CD4-positive, alpha-beta T cell treated with Interleukin-17A for 1 hour (primary cell): ENCODE measurements at regions not wholly inside any gene's neighbourhood (a gene's known extent, or its start where the extent isn't known, plus 50 kb on each side); places are given as distances from the start of the nearest gene placed in this dataset.
A peak's percentile ranks its signal among the peaks of the same experiment; 100 is the strongest.

ENCODE experiments used
- DNase-seq: peaks from one replicate; pipeline ENCODE4 v3.0.0-alpha.2; 2020

GRCh38 chr14:65937079-65937959, 524.8 kb downstream of the FUT8 start:
- no peak for DNase-seq

- DNase-seq, result no peak
These were observed 525.4 kb downstream of the FUT8 start for GRCh38 chr14:65937960-65938316.

DNA sequence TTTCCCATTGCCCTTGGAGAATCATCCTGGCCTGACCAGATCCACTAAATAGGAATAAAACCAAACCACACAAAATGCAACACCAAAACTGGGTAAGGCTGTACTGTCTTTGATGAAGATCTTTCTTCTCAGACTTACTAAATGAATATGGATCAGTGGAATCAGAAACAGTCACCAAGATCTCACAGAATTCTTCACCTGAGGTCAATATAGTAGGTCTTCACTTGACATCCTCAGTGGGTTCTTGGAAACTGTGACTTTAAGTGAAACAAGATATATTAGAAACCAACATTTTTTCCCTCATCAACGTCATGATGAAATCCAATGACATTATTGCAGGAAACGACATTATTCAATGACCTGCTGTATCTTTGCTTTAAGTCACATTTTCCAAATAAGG, 526.2 kb downstream of the FUT8 start:
- no peak for DNase-seq

GRCh38 chr14:65939184-65939583, 526.7 kb downstream of the FUT8 start:
- DNase-seq, result no peak

DNA sequence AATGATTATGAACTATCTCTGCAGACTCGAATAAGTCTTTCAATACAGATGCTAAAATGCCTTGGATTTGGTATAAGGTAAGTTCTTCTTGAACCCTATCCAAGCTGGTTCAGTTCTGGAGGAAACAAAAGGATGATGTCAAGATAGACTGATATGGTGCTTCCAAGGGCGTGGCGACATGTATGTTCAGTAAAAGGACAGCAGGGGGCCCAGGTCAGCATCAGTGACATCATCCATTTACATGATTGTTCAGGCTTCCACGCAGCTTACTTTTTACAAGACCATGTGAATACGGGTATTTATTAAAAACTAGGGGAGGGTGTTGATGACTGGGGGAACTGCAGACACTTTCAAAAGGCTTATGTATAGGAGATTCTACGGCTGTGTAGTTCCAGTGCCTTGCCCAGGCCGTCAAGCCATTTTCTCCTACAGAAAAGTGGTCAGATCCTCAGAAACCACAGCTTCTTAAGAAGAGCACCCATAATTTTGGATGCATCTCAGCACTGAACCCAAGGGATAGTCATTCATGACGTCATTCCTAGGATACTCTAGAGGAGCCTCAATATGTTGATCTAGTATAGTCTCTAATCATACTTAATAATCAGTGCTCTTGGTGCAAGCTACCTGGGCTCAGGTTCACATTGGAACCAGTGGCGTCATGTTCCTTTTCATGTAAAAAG, 527.7 kb downstream of the FUT8 start:
- no peak for DNase-seq

GRCh38 chr14:65941091-65941490, 528.6 kb downstream of the FUT8 start:
- DNase-seq, result no peak

DNA sequence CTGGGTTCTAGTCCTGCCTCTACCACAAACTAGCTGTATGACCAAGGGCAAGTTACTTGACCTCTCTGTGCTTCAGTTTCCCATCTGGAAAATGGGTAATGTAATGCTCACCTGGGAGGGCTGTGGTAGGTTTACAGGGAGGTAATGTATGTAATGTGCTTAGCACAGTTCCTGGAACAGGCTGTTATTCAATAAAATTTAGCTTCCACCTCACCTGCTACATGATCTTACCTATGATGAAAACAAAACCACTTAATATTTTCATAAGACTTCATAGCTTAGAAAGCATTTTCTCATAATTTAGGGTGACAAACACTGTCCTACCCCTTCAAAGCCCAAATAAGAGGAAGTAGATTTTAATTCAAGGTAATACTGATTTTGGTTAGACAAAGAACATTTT, 530.6 kb downstream of the FUT8 start:
- DNase-seq, result no peak

DNA sequence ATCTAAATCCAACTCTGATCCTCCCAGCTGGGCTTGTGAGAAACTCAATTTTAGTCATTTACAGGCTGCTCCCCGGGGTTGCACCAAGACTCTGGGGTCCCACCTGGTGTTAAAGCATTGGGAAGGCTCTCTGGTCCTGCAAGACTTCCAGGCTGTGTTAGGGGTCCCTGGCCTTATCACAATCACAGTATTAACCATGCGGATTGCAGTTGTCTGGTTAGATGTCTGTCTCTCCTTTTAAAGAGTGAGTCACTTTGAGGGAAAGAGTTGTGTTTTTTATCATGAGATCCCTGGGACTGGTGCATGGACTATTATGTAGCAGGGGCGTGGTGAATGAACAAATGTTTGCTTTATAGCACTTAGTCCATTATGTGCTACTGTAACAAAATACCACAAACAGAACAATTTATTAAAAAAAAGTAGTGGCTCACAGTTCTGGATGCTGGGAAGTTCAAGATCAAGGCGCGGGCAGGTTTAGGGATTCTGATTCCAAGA, 531.4 kb downstream of the FUT8 start:
- no peak for DNase-seq

GRCh38 chr14:65945327-65945726, 532.8 kb downstream of the FUT8 start:
- no peak for DNase-seq

DNA sequence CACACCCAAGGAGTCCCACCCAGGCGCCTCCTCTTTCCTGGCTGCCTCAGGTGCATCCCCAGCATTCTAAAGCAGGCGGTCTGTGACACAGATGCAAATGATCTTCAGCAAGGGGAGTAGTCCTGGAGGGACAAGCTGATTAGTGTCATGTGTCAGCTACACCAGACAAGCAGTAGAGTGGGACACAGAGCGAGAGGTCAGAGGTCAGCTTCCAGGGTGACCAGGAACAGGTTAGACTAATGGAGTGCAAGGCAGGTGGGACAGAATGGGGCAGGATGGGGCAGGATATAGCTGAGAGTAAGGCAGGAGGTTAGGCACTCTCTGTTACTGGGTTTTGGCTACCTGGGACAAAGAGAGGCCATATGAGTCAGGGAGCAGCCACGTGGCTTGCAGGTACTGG, 534.0 kb downstream of the FUT8 start:
- no peak for DNase-seq

DNA sequence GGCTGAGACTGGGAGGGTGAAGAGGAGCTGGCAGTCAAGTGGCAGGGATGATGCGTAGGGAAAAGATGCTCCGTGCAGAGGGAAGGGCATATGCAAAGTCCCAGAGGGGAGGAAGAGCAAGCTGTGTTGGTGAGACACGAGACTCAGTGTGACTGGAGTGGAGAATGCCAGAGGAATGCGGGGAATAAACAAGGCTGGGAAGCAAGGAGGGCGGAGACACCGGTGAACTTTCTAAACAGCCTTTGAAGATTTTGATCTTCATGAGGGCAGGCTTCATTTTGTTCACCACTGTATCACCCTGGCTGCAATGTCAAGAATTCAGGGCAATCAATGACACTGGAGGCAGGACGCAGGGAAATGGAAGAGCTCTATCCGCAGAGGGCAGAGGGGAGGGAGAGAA, 535.8 kb downstream of the FUT8 start:
- no peak for DNase-seq

GRCh38 chr14:65949711-65950516, 536.3 kb upstream of the CCDC196 start:
- DNase-seq, result no peak

DNA sequence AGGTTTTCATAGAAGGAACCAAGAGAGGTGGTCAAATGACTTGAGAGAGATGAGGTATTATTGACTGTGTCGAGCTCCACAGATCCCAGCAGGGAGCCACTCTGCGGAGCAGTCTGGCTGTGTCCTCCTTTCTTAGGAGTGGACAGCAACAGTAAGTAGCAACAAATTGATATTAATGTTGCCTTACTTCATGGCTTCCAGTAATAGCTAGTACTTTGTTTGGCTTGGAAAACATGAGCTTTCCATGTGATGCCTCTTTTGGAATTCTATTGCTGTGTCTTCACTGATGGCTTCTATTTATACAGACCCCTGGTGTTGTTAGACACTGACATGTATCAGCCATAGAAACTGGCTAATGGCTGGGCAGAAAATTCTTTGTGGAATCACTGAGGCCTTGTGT, 531.2 kb upstream of the CCDC196 start:
- DNase-seq, result no peak

GRCh38 chr14:65957631-65958205, 528.5 kb upstream of the CCDC196 start:
- DNase-seq, result no peak

DNA sequence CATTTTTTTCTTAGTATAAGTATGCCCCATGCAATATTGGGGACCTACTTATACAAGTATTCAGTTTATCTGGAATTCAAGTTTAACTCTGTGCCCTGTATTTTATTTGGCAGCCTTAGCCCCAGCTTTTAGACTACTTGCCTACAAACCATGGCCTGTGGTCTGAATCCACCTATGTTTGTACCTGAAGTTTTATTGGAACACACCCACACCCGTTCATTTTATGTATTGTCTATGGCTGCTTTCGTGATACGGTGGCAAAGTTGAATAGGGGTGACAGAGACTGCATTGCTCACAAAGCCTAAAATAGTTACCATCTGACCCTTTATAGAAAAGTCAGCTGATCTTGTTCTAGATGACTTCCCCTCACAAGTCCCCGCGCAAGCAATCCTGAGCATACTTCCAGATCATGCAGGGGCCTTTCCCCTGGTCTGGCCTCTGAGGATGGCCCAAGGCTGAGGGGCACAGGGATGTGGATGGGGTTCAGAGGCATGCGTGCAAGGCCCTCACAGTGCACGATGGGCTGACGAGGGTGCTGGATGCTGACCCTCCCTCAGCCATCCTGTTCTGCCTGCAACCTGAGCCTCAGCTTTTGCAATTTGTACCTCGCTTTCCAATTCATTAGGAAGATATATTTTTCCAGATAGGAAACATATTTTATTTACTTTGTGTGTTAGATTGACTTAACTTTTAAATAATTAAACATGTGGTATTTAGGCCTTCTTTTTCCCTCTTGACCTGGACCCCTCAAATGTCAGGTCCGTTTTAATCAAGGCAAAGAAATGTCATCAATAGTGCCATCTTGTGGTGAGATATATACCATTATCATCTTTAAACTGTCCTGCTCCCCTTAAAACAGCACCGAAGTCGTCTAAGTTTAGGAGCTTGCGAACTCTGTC, 527.3 kb upstream of the CCDC196 start:
- DNase-seq, result peak; percentile 63

DNA sequence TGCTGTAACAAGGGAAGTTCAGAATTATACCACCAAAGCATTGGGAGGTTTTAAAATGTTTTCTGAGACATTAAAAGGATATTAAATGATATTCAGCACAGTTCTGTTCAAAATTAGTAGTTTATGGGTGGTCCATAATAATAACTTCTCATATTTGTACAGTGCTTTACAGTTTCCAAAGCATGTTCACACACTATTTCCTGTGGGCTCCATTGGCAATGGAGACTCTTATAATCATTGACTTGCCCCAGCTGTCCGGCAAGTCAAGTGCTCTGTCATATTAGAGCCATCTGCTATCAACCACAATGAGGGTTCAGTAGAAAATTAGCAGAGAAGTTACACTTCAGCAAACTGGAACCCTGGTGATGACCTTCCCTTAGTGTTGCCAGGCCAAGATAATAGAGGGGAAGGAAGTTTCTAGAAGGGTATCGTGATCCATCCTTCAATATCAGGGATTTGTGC, 526.6 kb upstream of the CCDC196 start:
- no peak for DNase-seq

- peak; percentile 68 for DNase-seq
These were observed 525.2 kb upstream of the CCDC196 start for GRCh38 chr14:65961004-65961403.

GRCh38 chr14:65962952-65963351, 523.2 kb upstream of the CCDC196 start:
- DNase-seq, result no peak

DNA sequence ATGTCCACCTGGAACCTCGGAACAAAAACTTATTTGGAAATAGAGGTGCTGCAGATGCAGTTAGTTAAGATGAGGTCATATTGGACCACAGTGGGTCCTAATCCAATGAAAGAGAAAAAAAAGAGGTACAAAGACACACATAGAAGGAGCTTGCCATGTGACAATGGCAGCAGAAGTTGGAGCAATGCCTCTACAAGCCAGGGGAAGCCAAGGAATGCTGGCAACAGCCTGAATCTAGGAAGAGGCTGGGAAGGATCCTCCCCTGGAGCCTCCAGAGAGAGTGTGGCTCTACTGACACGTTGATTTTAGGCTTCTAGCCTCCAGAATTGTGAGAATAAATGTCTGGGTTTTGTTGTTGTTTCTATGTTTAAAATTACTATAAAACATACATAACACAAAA, 521.8 kb upstream of the CCDC196 start:
- no peak for DNase-seq

DNA sequence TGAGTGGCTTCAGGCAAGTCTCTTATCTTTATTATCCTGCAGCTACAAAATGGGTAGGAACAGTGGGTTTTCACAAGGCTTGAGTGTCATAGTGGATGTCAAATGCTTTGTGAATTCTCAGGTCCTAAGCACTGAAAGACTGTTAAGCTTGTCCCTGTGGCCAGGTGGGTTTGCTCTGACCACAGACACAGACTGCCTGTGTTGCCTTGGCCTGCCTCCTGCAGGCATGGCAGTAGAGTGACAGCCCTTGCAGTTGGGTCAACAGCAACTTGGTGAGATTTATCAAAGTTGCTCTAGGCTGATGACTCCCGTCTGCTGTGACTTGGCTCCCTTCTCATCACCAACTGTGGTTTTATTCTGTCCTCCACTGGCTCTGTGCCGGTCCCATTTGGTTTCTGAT, 520.0 kb upstream of the CCDC196 start:
- DNase-seq, result no peak

GRCh38 chr14:65972346-65972870, 513.8 kb upstream of the CCDC196 start:
- DNase-seq, result no peak

GRCh38 chr14:65972891-65973290, 513.3 kb upstream of the CCDC196 start:
- DNase-seq, result no peak
